ENCODE measurements at regions not wholly inside any gene's neighbourhood (a gene's known extent, or its start where the extent isn't known, plus 50 kb on each side); places are given as distances from the start of the nearest gene placed in this dataset.
A peak's percentile ranks its signal among the peaks of the same experiment; 100 is the strongest.

DNA sequence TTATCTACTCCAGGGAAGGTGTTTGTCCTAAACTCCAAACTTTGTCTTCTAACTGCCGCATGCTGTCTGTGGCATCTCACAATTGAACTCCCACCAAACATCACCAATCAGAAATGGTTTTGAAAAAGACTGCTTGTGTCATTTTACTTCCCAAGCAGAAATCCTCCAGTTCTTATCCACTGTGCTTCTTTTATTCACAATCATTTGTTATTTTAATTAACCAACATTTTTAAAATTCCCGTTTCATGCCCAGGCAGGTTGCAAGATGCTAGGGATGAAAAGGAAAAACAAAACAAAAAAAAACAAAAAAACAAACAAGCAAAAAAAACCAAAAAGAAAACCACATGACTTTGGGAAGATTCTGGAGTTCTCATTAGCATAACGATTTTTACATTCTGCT lies 63.5 kb upstream of the RAB27B start:
- no peaks in the 10 kb centered on the region for H4K20me1 ChIP-seq (replicated peaks; ENCODE audit: control insufficient read depth, insufficient read depth, low read length)
- 0 out of 2 replicates have a peak overlapping the region, but pooled peaks have one; percentile 23 for H2AFZ ChIP-seq (ENCODE audit: low read depth, low read length)
- ATAC-seq (no peak), DNase-seq (ENCODE audit: extremely low read depth in 1 of 4, low spot score in 3 of 4) (no peak), FAIRE-seq (no peak)
- no peaks in the 10 kb centered on the region for H3K36me3 ChIP-seq (ENCODE audit: control insufficient read depth, insufficient read depth, low read length)
- ChIA-PET CTCF (ENCODE audit: low intra/inter-chr PET ratio) (no interaction called here), POLR2A (no interaction called here)
- TF ChIP-seq L3MBTL2 (IDR thresholded peaks at IDR 0.05) (no peak), SIX5 (IDR thresholded peaks at IDR 0.05; ENCODE audit: borderline replicate concordance in 1 of 2, insufficient read depth in 1 of 2, low read depth in 1 of 2, low read length in 2 of 2) (no peak), ZNF431 (CRISPR knock-in tag; IDR thresholded peaks at IDR 0.05) (no peak), HMGN3 (IDR thresholded peaks at IDR 0.05; ENCODE audit: borderline replicate concordance, extremely low read depth, insufficient read length, low read depth, low read length) (no peak), GABPB2 (CRISPR knock-in tag; conservative IDR thresholded peaks at IDR 0.05) (no peak), TRIM24 (IDR thresholded peaks at IDR 0.05) (no peak), HDGF (IDR thresholded peaks at IDR 0.05) (no peak), GTF2B (IDR thresholded peaks at IDR 0.05; ENCODE audit: extremely low read depth, insufficient read length) (no peak), ZNF124 (CRISPR knock-in tag; IDR thresholded peaks at IDR 0.05) (no peak), SNRNP70 (optimal IDR thresholded peaks at IDR 0.05; ENCODE audit: low read depth, low read length) (no peak), BCLAF1 (IDR thresholded peaks at IDR 0.05; ENCODE audit: borderline replicate concordance in 1 of 2, control insufficient read depth in 1 of 2, low read depth in 2 of 2, low read length in 1 of 2) (no peak), NELFE (IDR thresholded peaks at IDR 0.05; ENCODE audit: insufficient read depth, insufficient read length) (no peak), LEF1 (IDR thresholded peaks at IDR 0.05) (no peak), ZNF3 (CRISPR knock-in tag; IDR thresholded peaks at IDR 0.05) (no peak), ELF2 (CRISPR knock-in tag; IDR thresholded peaks at IDR 0.05) (no peak), HMG20B (CRISPR knock-in tag; IDR thresholded peaks at IDR 0.05) (no peak), RFX1 (IDR thresholded peaks at IDR 0.05) (no peak), RB1 (IDR thresholded peaks at IDR 0.05; ENCODE audit: low read depth) (no peak), ZFX (CRISPR knock-in tag; IDR thresholded peaks at IDR 0.05) (no peak)
- intact Hi-C loops (cut with micrococcal nuclease) (no loop called here), in situ Hi-C loops (cut with MboI) (no loop called here)
- no peaks in the 10 kb centered on the region for H3K79me2 ChIP-seq (ENCODE audit: control insufficient read depth, insufficient read depth, low read length)
- 36% methylated on average over 3 of the region's 3 CpGs for WGBS (ENCODE audit: insufficient coverage, low coverage, missing lambda C conversion rate)
- H3K9ac ChIP-seq (ENCODE audit: insufficient read depth in 1 of 2, low read depth in 2 of 2, low read length in 2 of 2), result no peak overlapping the region
- no peaks in the 10 kb centered on the region for H3K27me3 ChIP-seq (ENCODE audit: control insufficient read depth in 2 of 2, insufficient read depth in 2 of 2, low read length in 2 of 2)
- BruUV-seq (replicated peaks), result no TSS peak
- H3K4me3 ChIP-seq, result no peak overlapping the region
- H3K27ac ChIP-seq (ENCODE audit: extremely low read depth, low read depth, low read length), result no peak overlapping the region
- no peaks in the 10 kb centered on the region for H3K9me1 ChIP-seq (ENCODE audit: control insufficient read depth, insufficient read depth, low read length)
- no peaks in the 10 kb centered on the region for H3K9me3 ChIP-seq (replicated peaks; ENCODE audit: control insufficient read depth, insufficient read depth, low read depth, low read length)
- peaks cover 0 to 15% of the 10 kb centered on the region in 2 experiments; a peak in 1 of 5 replicates for H3K4me1 ChIP-seq (replicated peaks in 1 of 2; ENCODE audit: control insufficient read depth in 2 of 2, insufficient read depth in 2 of 2, low read length in 2 of 2)
- H3K4me2 ChIP-seq (ENCODE audit: insufficient read depth, low read length), result no peak overlapping the region
